GM13976 (cell line): ENCODE measurements at regions not wholly inside any gene's neighbourhood (a gene's known extent, or its start where the extent isn't known, plus 50 kb on each side); places are given as distances from the start of the nearest gene placed in this dataset.

Experiments
- DNase-seq: peaks from one replicate; pipeline ENCODE4 v3.0.0; 2012; ENCODE audit warnings: low spot score
- in situ Hi-C: fragments of 300-500 bp; cut with MboI; formaldehyde crosslinking; loops from one replicate; pipeline ENCODE4 v1.12.0; 2022; ENCODE audit warnings: low sequenced_read_pairs, mixed read lengths, inconsistent platforms; ENCODE audit not compliant: unreplicated experiment
- TF ChIP-seq, protein P1 (sequence below): IDR thresholded peaks from 2 replicates; pipeline ENCODE4 v1.5.1; 2012; ENCODE audit warnings: borderline replicate concordance, mild to moderate bottlenecking; ENCODE audit not compliant: insufficient read depth; ENCODE audit errors: extremely low read depth, missing control alignments, control extremely low read depth

DNA sequence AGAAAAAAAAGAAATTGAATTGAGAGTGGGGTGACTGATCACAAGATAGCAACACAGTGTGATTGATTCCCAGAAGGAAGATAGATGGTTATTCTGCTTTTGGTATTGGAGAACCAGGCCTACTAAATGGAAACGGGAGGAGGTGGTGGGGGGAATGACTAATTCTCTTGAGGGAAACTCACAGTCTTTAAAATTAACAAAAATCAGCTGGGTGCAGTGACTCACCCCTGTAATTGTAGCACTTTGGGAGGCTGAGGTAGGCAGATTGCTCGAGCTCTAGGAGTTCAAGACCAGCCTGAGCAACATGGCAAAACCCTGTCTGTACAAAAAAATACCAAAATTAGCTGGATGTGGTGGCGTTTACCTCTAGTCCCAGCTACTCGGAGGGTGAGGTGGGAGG lies 134.6 kb upstream of the PDE4B start:
- no peak for DNase-seq
- TF ChIP-seq, protein P1, sequence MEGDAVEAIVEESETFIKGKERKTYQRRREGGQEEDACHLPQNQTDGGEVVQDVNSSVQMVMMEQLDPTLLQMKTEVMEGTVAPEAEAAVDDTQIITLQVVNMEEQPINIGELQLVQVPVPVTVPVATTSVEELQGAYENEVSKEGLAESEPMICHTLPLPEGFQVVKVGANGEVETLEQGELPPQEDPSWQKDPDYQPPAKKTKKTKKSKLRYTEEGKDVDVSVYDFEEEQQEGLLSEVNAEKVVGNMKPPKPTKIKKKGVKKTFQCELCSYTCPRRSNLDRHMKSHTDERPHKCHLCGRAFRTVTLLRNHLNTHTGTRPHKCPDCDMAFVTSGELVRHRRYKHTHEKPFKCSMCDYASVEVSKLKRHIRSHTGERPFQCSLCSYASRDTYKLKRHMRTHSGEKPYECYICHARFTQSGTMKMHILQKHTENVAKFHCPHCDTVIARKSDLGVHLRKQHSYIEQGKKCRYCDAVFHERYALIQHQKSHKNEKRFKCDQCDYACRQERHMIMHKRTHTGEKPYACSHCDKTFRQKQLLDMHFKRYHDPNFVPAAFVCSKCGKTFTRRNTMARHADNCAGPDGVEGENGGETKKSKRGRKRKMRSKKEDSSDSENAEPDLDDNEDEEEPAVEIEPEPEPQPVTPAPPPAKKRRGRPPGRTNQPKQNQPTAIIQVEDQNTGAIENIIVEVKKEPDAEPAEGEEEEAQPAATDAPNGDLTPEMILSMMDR = no peak
- in situ Hi-C loops = no loop called here

DNA sequence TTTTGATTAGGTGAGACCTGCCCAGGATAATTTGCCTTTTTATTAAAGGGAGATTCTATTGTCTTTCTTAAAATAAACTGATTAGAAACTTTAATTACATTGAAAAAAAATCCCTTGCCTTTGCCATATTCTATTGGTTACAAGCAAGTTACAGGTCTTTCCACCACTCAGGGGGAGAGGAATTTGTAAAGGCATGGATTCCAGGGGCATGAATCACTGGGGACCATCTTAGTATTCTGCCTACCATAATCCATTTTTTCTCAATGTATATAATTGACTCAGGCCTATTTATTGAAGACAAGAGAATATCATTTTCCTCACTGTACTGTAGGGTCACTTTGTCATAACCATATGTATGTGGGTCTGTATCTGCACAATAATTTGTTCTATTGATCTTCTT lies 124.3 kb upstream of the PDE4B start:
- TF ChIP-seq, protein P1 = no peak

DNA sequence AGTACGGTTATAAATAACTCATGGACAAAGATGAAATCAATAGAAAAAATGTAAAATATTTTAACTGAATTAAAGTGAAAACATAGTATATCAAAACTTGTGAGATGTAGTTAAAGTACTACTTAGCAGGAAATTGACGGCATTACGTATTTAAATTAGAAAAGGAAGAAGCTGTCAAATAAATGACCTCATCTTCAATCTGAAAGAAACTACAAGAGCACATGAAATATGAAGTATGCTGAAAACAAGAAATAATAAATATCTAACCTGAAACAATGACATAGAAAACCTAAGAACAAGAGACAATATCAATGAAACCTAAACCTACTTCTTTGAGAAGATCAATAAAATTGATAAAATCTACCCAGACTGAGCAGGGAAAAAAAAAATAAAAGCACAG lies 122.2 kb upstream of the PDE4B start:
- TF ChIP-seq, protein P1 = no peak
- DNase-seq = no peak
- in situ Hi-C loops = no loop called here

More for the DNA sequence above, 124.3 kb upstream of the PDE4B start:
- DNase-seq = no peak
- in situ Hi-C loops = no loop called here

DNA sequence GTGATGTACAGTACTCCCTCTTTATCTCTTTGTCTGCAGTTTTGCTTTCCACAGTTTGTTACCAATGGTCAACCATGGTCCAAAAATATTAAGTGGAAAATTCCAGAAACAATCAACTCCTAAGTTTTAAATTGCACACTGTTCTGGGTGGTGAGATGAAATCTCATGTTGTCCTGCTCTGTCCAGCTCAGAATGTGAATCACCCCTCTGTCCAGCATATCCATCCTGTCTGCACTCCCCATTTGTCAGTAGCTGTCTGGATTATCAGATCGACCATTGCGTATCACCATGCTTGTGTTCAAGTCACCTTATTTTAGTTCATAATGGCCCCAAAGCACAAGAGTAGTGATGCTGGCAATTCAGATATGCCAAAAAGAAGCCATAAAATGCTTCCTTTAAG lies 118.2 kb upstream of the PDE4B start:
- in situ Hi-C loops = no loop called here
- TF ChIP-seq, protein P1 = no peak
- no peak for DNase-seq

DNA sequence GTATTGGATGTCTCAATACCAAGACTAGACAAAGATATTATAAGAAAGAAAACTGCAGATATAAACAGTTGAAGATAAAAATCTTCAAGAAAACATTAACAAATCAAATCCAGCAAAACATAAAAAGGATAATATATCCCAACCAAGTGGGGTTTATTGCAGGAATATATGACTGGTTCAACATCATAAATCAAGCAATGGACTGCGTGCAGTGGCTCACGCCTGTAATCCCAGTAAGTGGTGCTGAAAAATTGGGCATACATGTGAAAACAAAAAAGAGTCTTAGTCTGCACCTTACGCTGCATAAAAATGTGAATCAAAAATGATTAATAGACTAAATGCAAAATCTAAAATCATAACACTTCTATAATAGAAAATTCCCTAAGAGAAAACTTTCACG lies 112.9 kb upstream of the PDE4B start:
- TF ChIP-seq, protein P1 = no peak
- DNase-seq = no peak
- in situ Hi-C loops = loop anchor here (25.0 kb wide), 1 partner anchor 617 kb away; no protein-coding TSS in a partner anchor

DNA sequence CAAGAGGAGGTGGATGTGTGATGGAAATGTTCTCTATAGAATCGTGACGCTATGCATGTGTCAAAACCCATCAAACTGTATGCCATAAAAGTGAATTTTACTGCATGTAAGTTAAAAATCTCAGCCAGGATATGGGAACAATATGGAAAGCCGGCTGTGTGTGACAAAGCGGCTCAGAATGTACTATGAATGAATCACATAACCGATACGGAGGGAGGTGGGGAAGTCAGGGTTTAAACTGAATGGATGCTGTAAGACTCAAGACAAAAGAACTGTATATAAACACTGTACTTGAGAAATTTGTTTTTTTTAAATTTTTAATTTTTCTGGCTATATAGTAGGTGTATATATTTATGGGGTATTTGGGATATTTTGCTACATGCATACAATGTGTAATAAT lies 111.6 kb upstream of the PDE4B start:
- in situ Hi-C loops = loop anchor here (25.0 kb wide), 1 partner anchor 619 kb away; no protein-coding TSS in a partner anchor
- no peak for DNase-seq
- TF ChIP-seq, protein P1 = no peak

DNA sequence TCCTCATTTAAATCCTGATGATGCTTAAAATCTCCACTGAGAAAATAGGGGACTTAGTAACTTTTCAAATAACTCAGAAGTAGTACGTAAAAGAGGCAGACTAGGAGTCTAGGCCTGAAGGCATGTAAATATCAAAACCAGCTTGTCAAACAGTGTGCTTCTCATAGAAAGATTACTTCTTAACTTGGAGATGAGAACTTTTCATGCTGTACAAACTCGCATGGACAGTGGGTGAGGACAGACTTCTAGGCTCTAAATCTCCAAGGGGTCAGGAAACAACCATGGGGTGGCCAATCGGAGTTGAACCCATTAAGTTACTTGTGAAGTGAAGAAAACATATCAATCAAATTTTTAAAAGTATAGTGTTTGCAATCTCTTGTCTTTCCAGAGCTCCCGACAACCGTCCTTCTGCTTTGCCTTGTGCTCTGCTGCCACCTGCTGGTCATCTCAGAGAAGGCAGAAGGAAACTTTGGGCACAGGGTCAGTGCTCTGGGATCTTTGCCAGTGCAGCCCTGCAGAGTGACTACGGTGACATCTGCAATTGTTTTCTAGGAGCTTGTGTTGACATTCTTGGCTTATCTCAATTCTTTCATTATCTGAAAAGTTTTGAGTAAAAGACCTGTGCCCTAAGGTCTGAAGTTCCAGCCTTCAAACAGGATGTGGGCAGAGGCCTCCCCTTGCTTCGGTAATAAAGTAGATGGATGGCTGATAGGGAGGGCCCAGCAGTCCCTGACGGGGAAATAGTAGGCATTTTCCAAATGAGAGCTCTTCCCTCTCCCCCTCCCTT lies 105.1 kb upstream of the PDE4B start:
- in situ Hi-C loops = loop anchor here (25.0 kb wide), 1 partner anchor 625 kb away; no protein-coding TSS in a partner anchor
- TF ChIP-seq, protein P1 = peak; percentile 88
- peak; percentile 58 for DNase-seq
